ENCODE measurements at regions not wholly inside any gene's neighbourhood (a gene's known extent, or its start where the extent isn't known, plus 50 kb on each side); places are given as distances from the start of the nearest gene placed in this dataset.

GRCh38 chr2:147425437-147426029 is 419.3 kb upstream of the ACVR2A start:
- no peaks in the 10 kb centered on the region for H3K4me1 ChIP-seq (ENCODE audit: insufficient read depth, low read length)
- Mint-ChIP-seq H3K36me3 (ENCODE audit: insufficient read depth in 1 of 3, low read depth in 3 of 3) (no peaks in the 10 kb centered on the region), H3K27me3 (ENCODE audit: low read depth) (no peaks in the 10 kb centered on the region), H3K27ac (no peak overlapping the region), H3K4me1 (no peaks in the 10 kb centered on the region), H3K9me3 (no peaks in the 10 kb centered on the region), H3K4me3 (no peak overlapping the region)
- H4K8ac ChIP-seq (replicated peaks; ENCODE audit: insufficient read length, low read depth, low read length) = no peak overlapping the region
- no peaks in the 10 kb centered on the region for H3K79me2 ChIP-seq (ENCODE audit: insufficient read depth, low read length)
- H3K27me3 ChIP-seq (ENCODE audit: insufficient read depth, low read length) = no peaks in the 10 kb centered on the region
- H3K18ac ChIP-seq (ENCODE audit: insufficient read length, low read depth, low read length) = no peak overlapping the region
- no peak overlapping the region for H3K4ac ChIP-seq (ENCODE audit: low read depth, low read length)
- WGBS (ENCODE audit: extremely low coverage, insufficient read length, low lambda C conversion rate) = no CpG with 5 or more reads among the region's 3 CpGs
- H3K56ac ChIP-seq (ENCODE audit: insufficient read length, low read depth, low read length) = no peak overlapping the region
- H3K79me1 ChIP-seq (ENCODE audit: insufficient read depth, low read depth, low read length, poor library complexity, severe bottlenecking) = no peaks in the 10 kb centered on the region
- no peak for TF ChIP-seq CTCF (conservative IDR thresholded peaks at IDR 0.05)
- H3T11ph ChIP-seq (ENCODE audit: low read length) = no peak overlapping the region
- DNase-seq = no peak
- no peak overlapping the region for H2BK15ac ChIP-seq (ENCODE audit: low read depth, low read length)
- H2AFZ ChIP-seq (ENCODE audit: low read length) = no peak overlapping the region
- no peak overlapping the region for H3K27ac ChIP-seq (ENCODE audit: insufficient read length, low read depth, low read length)
- H4K20me1 ChIP-seq (ENCODE audit: control insufficient read depth, insufficient read depth, insufficient read length) = no peaks in the 10 kb centered on the region
- H2BK20ac ChIP-seq (ENCODE audit: low read depth, low read length, poor library complexity, severe bottlenecking) = no peak overlapping the region
- no peak overlapping the region for H2BK120ac ChIP-seq (ENCODE audit: low read depth, low read length, poor library complexity, severe bottlenecking)
- H3K4me2 ChIP-seq (ENCODE audit: insufficient read depth, insufficient read length, low read length) = no peak overlapping the region
- no peak overlapping the region for H3K23ac ChIP-seq (ENCODE audit: insufficient read length, low read depth, low read length)
- H2BK5ac ChIP-seq (ENCODE audit: insufficient read length, low read length) = no peak overlapping the region
- no peak overlapping the region for H3K9ac ChIP-seq (ENCODE audit: extremely low read depth, insufficient read length, low read length)
- no peak overlapping the region for H2AK5ac ChIP-seq (ENCODE audit: insufficient read length, low read length)
- H3K9me3 ChIP-seq (ENCODE audit: control insufficient read depth, low read depth, low read length) = no peaks in the 10 kb centered on the region
- no peaks in the 10 kb centered on the region for H3K23me2 ChIP-seq (ENCODE audit: insufficient read length, low read depth, low read length, poor library complexity, severe bottlenecking)
- H4K91ac ChIP-seq (ENCODE audit: insufficient read length, low read depth, low read length) = no peak overlapping the region
- no peak overlapping the region for H2BK12ac ChIP-seq (ENCODE audit: insufficient read length, low read depth, low read length)
- no peak overlapping the region for H3K14ac ChIP-seq (ENCODE audit: insufficient read depth, low read length)
- no peak overlapping the region for H4K5ac ChIP-seq (ENCODE audit: insufficient read length, low read depth, low read length)
